ENCODE measurements at regions not wholly inside any gene's neighbourhood (a gene's known extent, or its start where the extent isn't known, plus 50 kb on each side); places are given as distances from the start of the nearest gene placed in this dataset.

GRCh38 chr6:11431455-11431937, 106.1 kb upstream of the TMEM170B start:
- Histone ChIP-seq H3K4me3 (ENCODE audit: low read depth, low read length, poor library complexity, severe bottlenecking) (no peak overlapping the region), H3F3A (ENCODE audit: insufficient read depth, low read length) (no peaks in the 10 kb centered on the region), H3K27me3 (ENCODE audit: insufficient read depth, low read length) (no peaks in the 10 kb centered on the region), H2AFZ (ENCODE audit: low read length) (no peak overlapping the region), H3K79me2 (ENCODE audit: insufficient read depth, low read length) (no peaks in the 10 kb centered on the region), H3K36me3 (ENCODE audit: insufficient read depth, low read length) (no peaks in the 10 kb centered on the region), H3K4me1 (ENCODE audit: insufficient read depth, low read length, severe bottlenecking) (peaks cover 19% of the 10 kb centered on the region), H3K9me3 (ENCODE audit: low read length) (no peaks in the 10 kb centered on the region), H3K9ac (ENCODE audit: low read length) (no peak overlapping the region), H3K4me2 (ENCODE audit: low read length) (no peak overlapping the region), H3K27ac (ENCODE audit: low read depth, low read length, poor library complexity, severe bottlenecking) (no peak overlapping the region), H4K20me1 (ENCODE audit: insufficient read depth, low read length) (no peaks in the 10 kb centered on the region), H3K9me2 (ENCODE audit: low read depth, low read length) (no peaks in the 10 kb centered on the region)
- no peak for TF ChIP-seq EZH2 (IDR thresholded peaks at IDR 0.05; ENCODE audit: borderline replicate concordance, low read length)
- TF ChIP-seq, protein P1, sequence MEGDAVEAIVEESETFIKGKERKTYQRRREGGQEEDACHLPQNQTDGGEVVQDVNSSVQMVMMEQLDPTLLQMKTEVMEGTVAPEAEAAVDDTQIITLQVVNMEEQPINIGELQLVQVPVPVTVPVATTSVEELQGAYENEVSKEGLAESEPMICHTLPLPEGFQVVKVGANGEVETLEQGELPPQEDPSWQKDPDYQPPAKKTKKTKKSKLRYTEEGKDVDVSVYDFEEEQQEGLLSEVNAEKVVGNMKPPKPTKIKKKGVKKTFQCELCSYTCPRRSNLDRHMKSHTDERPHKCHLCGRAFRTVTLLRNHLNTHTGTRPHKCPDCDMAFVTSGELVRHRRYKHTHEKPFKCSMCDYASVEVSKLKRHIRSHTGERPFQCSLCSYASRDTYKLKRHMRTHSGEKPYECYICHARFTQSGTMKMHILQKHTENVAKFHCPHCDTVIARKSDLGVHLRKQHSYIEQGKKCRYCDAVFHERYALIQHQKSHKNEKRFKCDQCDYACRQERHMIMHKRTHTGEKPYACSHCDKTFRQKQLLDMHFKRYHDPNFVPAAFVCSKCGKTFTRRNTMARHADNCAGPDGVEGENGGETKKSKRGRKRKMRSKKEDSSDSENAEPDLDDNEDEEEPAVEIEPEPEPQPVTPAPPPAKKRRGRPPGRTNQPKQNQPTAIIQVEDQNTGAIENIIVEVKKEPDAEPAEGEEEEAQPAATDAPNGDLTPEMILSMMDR (IDR thresholded peaks at IDR 0.05; ENCODE audit: low read length), result no peak

DNA sequence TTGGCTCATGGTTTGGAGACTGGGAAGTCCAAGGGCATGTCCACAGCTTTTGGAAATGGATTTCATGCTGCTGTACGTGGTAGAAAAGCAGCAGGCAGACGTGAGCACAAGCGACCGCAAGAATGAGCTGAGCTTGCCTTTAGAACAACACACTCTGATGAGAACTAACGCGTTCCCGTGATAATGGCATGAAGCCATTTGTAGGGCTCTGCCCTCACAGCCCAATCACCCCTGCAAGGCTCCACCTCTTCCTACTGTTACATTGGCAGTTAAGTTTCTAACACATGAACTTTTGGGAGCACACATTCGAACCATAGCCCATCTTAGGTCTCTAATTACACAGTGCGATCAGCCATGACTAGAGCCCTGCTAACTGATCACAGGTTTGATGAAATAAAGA, 107.5 kb upstream of the TMEM170B start:
- Histone ChIP-seq H3K4me2 (ENCODE audit: low read length) (no peak overlapping the region), H4K20me1 (ENCODE audit: insufficient read depth, low read length) (no peaks in the 10 kb centered on the region), H3K27ac (ENCODE audit: low read depth, low read length, poor library complexity, severe bottlenecking) (no peak overlapping the region), H3K36me3 (ENCODE audit: insufficient read depth, low read length) (no peaks in the 10 kb centered on the region), H3K9me3 (ENCODE audit: low read length) (no peaks in the 10 kb centered on the region), H3K4me1 (ENCODE audit: insufficient read depth, low read length, severe bottlenecking) (peaks cover 19% of the 10 kb centered on the region), H3F3A (ENCODE audit: insufficient read depth, low read length) (no peaks in the 10 kb centered on the region), H3K4me3 (ENCODE audit: low read depth, low read length, poor library complexity, severe bottlenecking) (no peak overlapping the region), H3K9me2 (ENCODE audit: low read depth, low read length) (no peaks in the 10 kb centered on the region), H3K27me3 (ENCODE audit: insufficient read depth, low read length) (no peaks in the 10 kb centered on the region), H3K79me2 (ENCODE audit: insufficient read depth, low read length) (no peaks in the 10 kb centered on the region), H3K9ac (ENCODE audit: low read length) (no peak overlapping the region), H2AFZ (ENCODE audit: low read length) (no peak overlapping the region)
- no peak for TF ChIP-seq EZH2 (IDR thresholded peaks at IDR 0.05; ENCODE audit: borderline replicate concordance, low read length)
- TF ChIP-seq, protein P1 (IDR thresholded peaks at IDR 0.05; ENCODE audit: low read length), result no peak

- no peaks in the 10 kb centered on the region for H3F3A ChIP-seq (ENCODE audit: insufficient read depth, low read length)
- no peak overlapping the region for H2AFZ ChIP-seq (ENCODE audit: low read length)
- H3K36me3 ChIP-seq (ENCODE audit: insufficient read depth, low read length), result no peaks in the 10 kb centered on the region
- H3K4me3 ChIP-seq (ENCODE audit: low read depth, low read length, poor library complexity, severe bottlenecking), result no peak overlapping the region
- H3K9me2 ChIP-seq (ENCODE audit: low read depth, low read length), result no peaks in the 10 kb centered on the region
- TF ChIP-seq, protein P1 (IDR thresholded peaks at IDR 0.05; ENCODE audit: low read length), result no peak
- no peak for TF ChIP-seq EZH2 (IDR thresholded peaks at IDR 0.05; ENCODE audit: borderline replicate concordance, low read length)
- H3K27ac ChIP-seq (ENCODE audit: low read depth, low read length, poor library complexity, severe bottlenecking), result no peak overlapping the region
- no peaks in the 10 kb centered on the region for H3K9me3 ChIP-seq (ENCODE audit: low read length)
- no peak overlapping the region for H3K9ac ChIP-seq (ENCODE audit: low read length)
- H3K4me2 ChIP-seq (ENCODE audit: low read length), result no peak overlapping the region
- H3K27me3 ChIP-seq (ENCODE audit: insufficient read depth, low read length), result no peaks in the 10 kb centered on the region
- peaks cover 19% of the 10 kb centered on the region for H3K4me1 ChIP-seq (ENCODE audit: insufficient read depth, low read length, severe bottlenecking)
- H3K79me2 ChIP-seq (ENCODE audit: insufficient read depth, low read length), result no peaks in the 10 kb centered on the region
- no peaks in the 10 kb centered on the region for H4K20me1 ChIP-seq (ENCODE audit: insufficient read depth, low read length)
Observed at GRCh38 chr6:11429577-11429976, 108.0 kb upstream of the TMEM170B start.
